Breast epithelium (tissue), 3 donors: ENCODE measurements at regions not wholly inside any gene's neighbourhood (a gene's known extent, or its start where the extent isn't known, plus 50 kb on each side); places are given as distances from the start of the nearest gene placed in this dataset.

Experiments
- CTCF ChIP-seq, 3 donors: fragments of 450-650 bp; IDR thresholded peaks; one replicate each; pipeline ENCODE4 v1.5.1; 2016 to 2017; ENCODE audit warnings: antibody characterized with exemption in 3 of 3, mild to moderate bottlenecking in 3 of 3, moderate library complexity in 3 of 3
- POLR2A ChIP-seq: fragments of 450-650 bp; IDR thresholded peaks from one replicate; pipeline ENCODE4 v1.6.1; 2016; ENCODE audit warnings: antibody characterized with exemption, mild to moderate bottlenecking, moderate library complexity

DNA sequence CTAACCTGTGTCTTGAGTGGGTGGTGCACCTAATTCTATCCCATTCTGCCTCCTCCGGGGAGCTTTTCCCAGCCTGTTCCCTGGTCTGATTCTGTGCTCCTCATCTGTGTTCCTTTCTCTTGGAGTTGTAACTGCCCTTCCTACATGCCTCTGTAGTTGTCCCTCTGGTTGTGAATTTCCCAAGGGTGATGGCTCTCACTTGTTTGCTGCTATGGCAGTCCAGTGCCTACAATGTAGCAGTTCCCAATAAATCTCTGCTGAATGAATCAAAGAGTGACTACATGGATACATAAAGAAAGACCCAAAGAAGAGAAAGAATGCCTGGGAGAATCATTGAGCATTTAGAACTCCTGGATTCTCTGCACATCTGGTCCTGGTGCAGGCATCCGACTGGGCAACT lies 141.6 kb downstream of the HS3ST1 start:
- TF ChIP-seq CTCF (IDR thresholded peaks at IDR 0.05), result no peak
- no peak for TF ChIP-seq POLR2A
